ENCODE measurements at regions not wholly inside any gene's neighbourhood (a gene's known extent, or its start where the extent isn't known, plus 50 kb on each side); places are given as distances from the start of the nearest gene placed in this dataset.

DNA sequence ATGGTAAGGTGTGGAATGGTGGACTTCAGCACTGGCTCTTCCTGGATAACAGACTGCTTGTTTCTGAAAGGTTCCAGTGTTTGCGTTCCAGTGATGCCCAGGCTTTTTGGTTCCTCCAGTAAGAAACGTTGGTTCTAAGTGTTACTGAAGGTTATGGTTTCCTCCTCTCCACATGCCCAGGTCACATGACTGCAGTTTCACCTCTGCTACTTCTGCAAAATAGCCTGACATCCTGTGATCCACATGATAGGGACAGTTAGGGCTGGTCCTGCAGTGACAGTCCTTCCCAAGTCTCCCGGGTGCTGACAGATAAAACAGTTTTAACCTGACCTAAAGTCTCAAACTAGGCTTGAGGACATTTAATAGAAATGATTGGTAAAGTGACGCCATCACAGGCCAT is 132.2 kb upstream of the CST7 start:
- no peak for TF ChIP-seq CHD1 (IDR thresholded peaks at IDR 0.05; ENCODE audit: low read depth, low read length)
- no peak for TF ChIP-seq MAZ (IDR thresholded peaks at IDR 0.05; ENCODE audit: borderline replicate concordance, low read depth, low read length)
- no peak for TF ChIP-seq SMC3 (IDR thresholded peaks at IDR 0.05; ENCODE audit: low read depth, low read length)
- no peak for TF ChIP-seq ELK1 (IDR thresholded peaks at IDR 0.05; ENCODE audit: borderline replicate concordance, low read depth, low read length)
- no peak for TF ChIP-seq MAFK (IDR thresholded peaks at IDR 0.05; ENCODE audit: low read depth, low read length)
- no peak for TF ChIP-seq CTCF (conservative IDR thresholded peaks at IDR 0.05; ENCODE audit: low read depth, low read length)
- TF ChIP-seq RCOR1 (IDR thresholded peaks at IDR 0.05; ENCODE audit: insufficient replicate concordance, low read length) = no peak
- Histone ChIP-seq H3K79me1 (ENCODE audit: low read depth in 1 of 2, low read length in 2 of 2) (no peaks in the 10 kb centered on the region), H3K4ac (ENCODE audit: low read depth, low read length) (no peak overlapping the region), H2BK120ac (ENCODE audit: low read depth, low read length) (no peak overlapping the region), H3K56ac (ENCODE audit: extremely low read depth, insufficient read depth, low read length) (no peak overlapping the region), H4K8ac (ENCODE audit: low read depth in 2 of 2, low read length in 2 of 2) (no peak overlapping the region), H3K18ac (ENCODE audit: low read depth, low read length) (no peak overlapping the region), H3K14ac (replicated peaks; ENCODE audit: low read depth, low read length) (no peak overlapping the region), H3K4me3 (ENCODE audit: insufficient read depth, low read depth, low read length) (no peak overlapping the region), H3K27ac (ENCODE audit: insufficient read depth, low read length) (no peak overlapping the region), H2AK5ac (ENCODE audit: low read depth, low read length) (no peak overlapping the region), H3K9ac (ENCODE audit: low read depth, low read length) (no peak overlapping the region), H3K4me1 (ENCODE audit: control insufficient read depth, insufficient read depth, low read length) (no peaks in the 10 kb centered on the region), H3K36me3 (ENCODE audit: control insufficient read depth, insufficient read depth, low read length) (no peaks in the 10 kb centered on the region), H2BK15ac (ENCODE audit: low read depth, low read length) (no peak overlapping the region), H3K9me3 (ENCODE audit: control insufficient read depth, insufficient read depth, low read length) (no peaks in the 10 kb centered on the region), H4K20me1 (ENCODE audit: insufficient read depth, low read length) (no peaks in the 10 kb centered on the region), H2AFZ (replicated peaks; ENCODE audit: low read length, poor library complexity) (no peak overlapping the region), H4K5ac (ENCODE audit: low read depth, low read length) (no peak overlapping the region), H3K23ac (ENCODE audit: low read depth, low read length) (no peak overlapping the region), H4K91ac (ENCODE audit: insufficient read depth, low read depth, low read length) (no peak overlapping the region), H3K4me2 (ENCODE audit: low read depth, low read length) (no peak overlapping the region), H2BK5ac (ENCODE audit: low read depth, low read length, poor library complexity, severe bottlenecking) (no peak overlapping the region), H3K27me3 (ENCODE audit: control insufficient read depth, insufficient read depth, low read length) (no peaks in the 10 kb centered on the region; the same call in none of the 2 replicates), H3K9me1 (ENCODE audit: insufficient read depth, low read length) (no peaks in the 10 kb centered on the region), H2AK9ac (replicated peaks; ENCODE audit: low read depth, low read length, poor library complexity) (no peak overlapping the region), H2BK20ac (ENCODE audit: low read depth, low read length) (no peak overlapping the region)
- WGBS, 2 experiments (ENCODE audit: extremely low coverage in 2 of 2, insufficient read length in 1 of 2) = no CpG with 5 or more reads among the region's 4 CpGs
- intact Hi-C loops (cut with micrococcal nuclease) = no loop called here
- in situ Hi-C loops (cut with MboI; ENCODE audit: low sequenced_read_pairs) = no loop called here
- POLR2A ChIA-PET (ENCODE audit: unreplicated experiment) = no interaction called here
- DNase-seq (no peak), ATAC-seq (ENCODE audit: low read depth) (no peak)
- dilution Hi-C loops (cut with HindIII; ENCODE audit: low sequenced_read_pairs, unreplicated experiment) = no loop called here
- BruUV-seq (replicated peaks) = no TSS peak
- CTCF ChIA-PET = no interaction called here
